ENCODE measurements at regions not wholly inside any gene's neighbourhood (a gene's known extent, or its start where the extent isn't known, plus 50 kb on each side); places are given as distances from the start of the nearest gene placed in this dataset.
"Not testable (repeated sequence)": the region's sequence is repeated elsewhere in the genome, so short reads cannot be mapped to it uniquely, and the experiment has no call there.

- no peaks in the 10 kb centered on the region for H3K27me3 ChIP-seq
- H3K36me3 ChIP-seq: no peaks in the 10 kb centered on the region
- Mint-ChIP-seq H3K9me3 (peaks cover 11% of the 10 kb centered on the region), H3K36me3 (no peaks in the 10 kb centered on the region), H3K27me3 (ENCODE audit: insufficient read depth, low read depth) (no peaks in the 10 kb centered on the region), H3K4me3 (no peak overlapping the region), H3K27ac (no peak overlapping the region), H3K4me1 (peaks cover 22% of the 10 kb centered on the region)
- no peak overlapping the region for H3K4me3 ChIP-seq
- H3K27ac ChIP-seq: no peak overlapping the region
- H3K79me2 ChIP-seq (ENCODE audit: low read depth): no peaks in the 10 kb centered on the region
- no peaks in the 10 kb centered on the region for H3F3A ChIP-seq (ENCODE audit: low read depth)
- no peak overlapping the region for H3K9ac ChIP-seq
- no peaks in the 10 kb centered on the region for H3K9me3 ChIP-seq (ENCODE audit: low read depth)
- H2AFZ ChIP-seq (replicated peaks): no peak overlapping the region
- no peak for DNase-seq (ENCODE audit: low spot score)
- H3K4me1 ChIP-seq: peaks cover 16% of the 10 kb centered on the region
- TF ChIP-seq EZH2phosphoT487 (IDR thresholded peaks at IDR 0.05) (no peak), EZH2 (IDR thresholded peaks at IDR 0.05) (no peak), CTCF (IDR thresholded peaks at IDR 0.05) (no peak)
- H3K4me2 ChIP-seq: no peak overlapping the region
- no peaks in the 10 kb centered on the region for H4K20me1 ChIP-seq (ENCODE audit: low read depth)
These were observed 1831.5 kb upstream of the MIR17HG start for GRCh38 chr13:89515948-89516347.

DNA sequence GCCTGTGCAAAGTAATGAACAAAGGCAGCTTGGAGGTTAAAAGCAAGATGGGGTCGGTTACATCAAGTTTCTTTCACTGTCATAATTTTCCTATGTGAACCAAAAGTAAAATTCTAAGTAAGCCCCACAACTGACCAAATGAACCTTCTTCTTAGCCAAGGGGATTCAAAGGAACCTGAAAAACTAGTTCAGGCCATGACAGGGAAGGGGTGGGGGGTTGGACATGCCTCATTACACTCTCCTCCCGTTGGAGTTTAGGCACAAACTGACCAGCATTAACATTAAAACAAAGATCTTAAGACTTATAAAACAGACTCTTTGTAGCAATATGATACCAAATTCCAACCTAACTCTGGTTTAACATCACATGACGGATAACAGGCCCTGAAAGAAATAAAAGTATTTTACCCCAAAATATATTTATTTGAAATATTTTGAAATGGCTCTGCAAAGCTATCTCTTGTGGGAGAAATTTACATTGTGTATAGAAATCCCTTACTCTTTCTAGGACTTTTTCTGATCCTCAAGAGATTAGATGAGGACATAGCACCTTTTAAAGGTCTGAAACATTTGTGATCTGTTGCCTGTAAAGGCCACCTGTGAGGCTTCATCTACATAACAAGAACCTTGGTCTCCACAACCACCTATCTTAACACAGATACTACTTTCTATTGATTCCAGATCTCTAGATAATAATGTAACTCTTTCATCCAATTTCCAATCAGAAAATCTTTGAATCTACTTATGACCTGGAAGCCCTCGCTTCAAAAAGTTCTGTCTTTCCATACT is 1829.0 kb upstream of the MIR17HG start:
- H3K36me3 Mint-ChIP-seq: no peaks in the 10 kb centered on the region

DNA sequence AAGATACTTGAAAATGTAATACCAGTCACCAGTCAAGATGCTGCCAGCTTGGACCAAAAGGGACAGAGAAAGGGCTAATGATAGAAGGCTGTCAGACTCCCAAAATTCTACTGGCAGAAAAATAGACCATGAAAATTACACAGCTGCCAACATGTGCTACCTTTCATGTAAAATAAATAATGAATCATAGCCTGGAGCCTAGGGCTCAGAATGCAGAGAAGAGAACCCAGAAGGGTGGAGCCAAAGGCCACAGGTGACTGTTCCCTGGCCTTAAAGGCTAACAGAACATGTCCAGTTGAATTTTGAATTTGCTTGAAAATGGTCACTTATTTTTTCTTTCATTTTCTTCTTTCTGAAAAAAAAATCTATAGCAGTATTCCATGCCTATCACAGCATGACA is 1827.0 kb upstream of the MIR17HG start:
- Histone ChIP-seq H3K4me2 (no peak overlapping the region), H4K20me1 (ENCODE audit: low read depth) (no peaks in the 10 kb centered on the region), H2AFZ (replicated peaks) (no peak overlapping the region), H3K36me3 (no peaks in the 10 kb centered on the region), H3K4me1 (no peaks in the 10 kb centered on the region), H3K9me3 (ENCODE audit: low read depth) (no peaks in the 10 kb centered on the region), H3K27ac (no peak overlapping the region), H3K27me3 (no peaks in the 10 kb centered on the region), H3F3A (ENCODE audit: low read depth) (no peaks in the 10 kb centered on the region), H3K79me2 (ENCODE audit: low read depth) (no peaks in the 10 kb centered on the region), H3K4me3 (no peak overlapping the region), H3K9ac (no peak overlapping the region)
- Mint-ChIP-seq H3K36me3 (no peaks in the 10 kb centered on the region), H3K27me3 (ENCODE audit: insufficient read depth, low read depth) (no peaks in the 10 kb centered on the region), H3K27ac (no peak overlapping the region), H3K9me3 (peaks cover 6% of the 10 kb centered on the region), H3K4me3 (no peak overlapping the region), H3K4me1 (peaks cover under 1% of the 10 kb centered on the region)
- no peak for DNase-seq (ENCODE audit: low spot score)
- TF ChIP-seq EZH2phosphoT487 (IDR thresholded peaks at IDR 0.05) (no peak), CTCF (IDR thresholded peaks at IDR 0.05) (no peak), EZH2 (IDR thresholded peaks at IDR 0.05) (no peak)

More for the DNA sequence above, 1829.0 kb upstream of the MIR17HG start:
- H3K4me3 ChIP-seq: no peak overlapping the region
- Mint-ChIP-seq H3K9me3 (peaks cover 6% of the 10 kb centered on the region), H3K27me3 (ENCODE audit: insufficient read depth, low read depth) (no peaks in the 10 kb centered on the region), H3K4me3 (no peak overlapping the region), H3K27ac (no peak overlapping the region), H3K4me1 (peaks cover 16% of the 10 kb centered on the region)
- H2AFZ ChIP-seq (replicated peaks): no peak overlapping the region
- no peak for TF ChIP-seq EZH2 (IDR thresholded peaks at IDR 0.05)
- TF ChIP-seq EZH2phosphoT487 (IDR thresholded peaks at IDR 0.05): no peak
- no peak for TF ChIP-seq CTCF (IDR thresholded peaks at IDR 0.05)
- DNase-seq (ENCODE audit: low spot score): no peak
- H3K4me2 ChIP-seq: no peak overlapping the region
- H3K9ac ChIP-seq: no peak overlapping the region
- H3K27me3 ChIP-seq: no peaks in the 10 kb centered on the region
- no peaks in the 10 kb centered on the region for H4K20me1 ChIP-seq (ENCODE audit: low read depth)
- H3K27ac ChIP-seq: no peak overlapping the region
- peaks cover 16% of the 10 kb centered on the region for H3K4me1 ChIP-seq
- no peaks in the 10 kb centered on the region for H3K79me2 ChIP-seq (ENCODE audit: low read depth)
- H3K36me3 ChIP-seq: no peaks in the 10 kb centered on the region
- H3F3A ChIP-seq (ENCODE audit: low read depth): no peaks in the 10 kb centered on the region
- H3K9me3 ChIP-seq (ENCODE audit: low read depth): no peaks in the 10 kb centered on the region

- not testable (repeated sequence) for H3K4me3 Mint-ChIP-seq; H3K27ac Mint-ChIP-seq; H3K27ac ChIP-seq; H4K20me1 ChIP-seq (ENCODE audit: low read depth); H3K36me3 ChIP-seq; H3K36me3 Mint-ChIP-seq; H3K4me3 ChIP-seq; H3K4me2 ChIP-seq; H3F3A ChIP-seq (ENCODE audit: low read depth); H3K9me3 ChIP-seq (ENCODE audit: low read depth); H3K9me3 Mint-ChIP-seq; DNase-seq (ENCODE audit: low spot score); H3K4me1 ChIP-seq; H3K27me3 ChIP-seq; H3K4me1 Mint-ChIP-seq; H3K79me2 ChIP-seq (ENCODE audit: low read depth); H3K9ac ChIP-seq; H2AFZ ChIP-seq (replicated peaks); H3K27me3 Mint-ChIP-seq (ENCODE audit: insufficient read depth, low read depth)
These were observed 1825.8 kb upstream of the MIR17HG start for GRCh38 chr13:89521672-89522071.

Measured in neural progenitor cell (in vitro differentiated cells).